GM03348 (cell line): ENCODE measurements at regions not wholly inside any gene's neighbourhood (a gene's known extent, or its start where the extent isn't known, plus 50 kb on each side); places are given as distances from the start of the nearest gene placed in this dataset.

Source experiments
- DNase-seq: peaks from one replicate; pipeline ENCODE4 v3.0.0; 2012; ENCODE audit warnings: low spot score

- no peak for DNase-seq
Observed at GRCh38 chr2:104447831-104448434, 406.0 kb upstream of the POU3F3 start.

DNA sequence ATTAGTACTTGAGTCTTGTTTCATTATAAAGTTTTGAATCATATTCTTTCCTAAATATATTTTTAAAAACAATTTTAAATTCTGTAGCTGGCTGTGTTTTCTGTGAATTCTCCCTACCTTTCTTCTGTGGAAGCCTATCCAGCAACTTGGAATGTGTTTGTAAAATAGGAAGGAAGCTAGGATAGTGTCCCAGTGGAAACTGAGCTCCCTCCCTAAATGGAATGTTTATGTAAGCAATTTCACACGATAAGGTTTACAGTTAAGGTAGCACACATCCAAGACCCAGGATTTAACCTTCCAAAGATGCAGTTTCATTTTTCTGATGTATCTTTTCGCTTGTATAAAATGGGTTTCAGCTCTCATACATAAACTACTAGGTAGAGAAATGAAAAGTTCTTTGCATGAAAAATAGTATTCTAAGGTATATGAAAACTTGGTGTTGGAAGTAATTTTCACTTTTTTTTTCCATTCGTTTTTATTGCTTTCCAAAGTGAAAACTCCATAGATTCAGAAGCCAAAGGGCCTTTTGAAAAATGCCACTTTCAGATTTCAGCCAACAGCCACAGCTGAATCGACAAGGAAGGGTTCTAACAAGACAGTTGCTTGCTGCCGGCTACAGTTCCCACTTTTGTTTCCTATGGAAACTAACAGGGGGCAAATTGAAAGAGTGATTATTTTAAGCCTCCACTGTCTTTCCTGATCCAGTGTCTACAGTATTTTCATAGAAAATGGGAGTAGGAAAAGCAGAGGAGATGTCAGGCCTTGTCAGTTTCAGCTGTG is 405.1 kb upstream of the POU3F3 start:
- no peak for DNase-seq

DNA sequence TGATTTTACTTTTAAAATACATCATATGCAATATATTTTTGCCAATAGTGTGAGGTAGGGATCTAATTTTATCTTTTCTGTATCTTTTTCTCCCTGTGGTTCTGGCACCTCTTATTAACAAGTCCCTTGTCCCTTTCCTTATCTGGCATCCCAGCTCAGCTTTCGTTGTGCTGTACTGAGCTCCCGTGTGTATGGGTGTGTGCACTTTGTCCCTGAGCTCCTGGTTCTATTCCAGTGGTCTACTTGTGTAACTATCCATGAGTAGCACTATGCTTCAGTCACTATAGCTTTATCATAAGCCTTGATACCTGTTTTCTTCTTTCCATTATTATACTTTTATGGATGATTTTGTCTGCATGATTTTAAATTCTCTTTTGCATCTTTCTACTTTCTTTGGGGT is 401.4 kb upstream of the POU3F3 start:
- no peak for DNase-seq

DNA sequence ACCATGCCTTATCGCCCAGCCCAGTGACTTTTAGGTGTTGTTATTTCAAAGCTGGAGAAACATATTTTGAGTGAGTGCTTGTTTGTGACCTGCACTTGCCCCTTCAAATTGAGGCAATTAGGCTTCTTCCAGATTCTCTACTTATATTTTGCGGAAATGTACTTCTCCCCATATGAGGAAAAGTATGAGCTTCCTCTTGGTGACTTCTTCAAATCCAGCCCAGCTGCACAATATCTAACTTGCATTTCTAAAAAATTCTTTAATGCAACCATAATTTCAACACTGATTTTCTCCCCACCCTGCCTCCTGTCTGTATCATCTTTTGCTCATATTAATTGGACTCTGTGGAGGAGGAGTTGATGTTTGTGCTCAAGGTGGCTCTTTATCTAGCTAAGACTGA is 391.2 kb upstream of the POU3F3 start:
- DNase-seq: no peak

- no peak for DNase-seq
Observed at GRCh38 chr2:104465981-104466380, 387.9 kb upstream of the POU3F3 start.

DNA sequence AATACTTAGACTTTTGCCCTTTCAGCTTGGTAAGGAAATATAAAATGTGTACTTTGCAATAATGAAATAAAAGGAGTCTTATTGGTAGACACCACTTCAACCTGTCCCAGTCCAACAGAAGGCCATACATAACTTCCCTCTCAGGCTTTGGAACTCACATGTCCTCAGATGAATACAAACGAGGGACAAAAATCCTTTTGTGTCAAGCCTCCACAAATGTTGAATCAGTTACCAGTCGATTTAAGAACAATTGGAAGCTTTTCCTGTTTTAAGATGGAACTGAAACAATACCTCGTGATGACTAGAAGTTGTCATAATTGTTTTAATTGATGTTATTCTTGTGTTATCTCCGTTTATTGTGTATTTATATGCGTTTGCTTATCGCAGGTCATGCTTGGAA is 385.1 kb upstream of the POU3F3 start:
- DNase-seq: no peak

DNA sequence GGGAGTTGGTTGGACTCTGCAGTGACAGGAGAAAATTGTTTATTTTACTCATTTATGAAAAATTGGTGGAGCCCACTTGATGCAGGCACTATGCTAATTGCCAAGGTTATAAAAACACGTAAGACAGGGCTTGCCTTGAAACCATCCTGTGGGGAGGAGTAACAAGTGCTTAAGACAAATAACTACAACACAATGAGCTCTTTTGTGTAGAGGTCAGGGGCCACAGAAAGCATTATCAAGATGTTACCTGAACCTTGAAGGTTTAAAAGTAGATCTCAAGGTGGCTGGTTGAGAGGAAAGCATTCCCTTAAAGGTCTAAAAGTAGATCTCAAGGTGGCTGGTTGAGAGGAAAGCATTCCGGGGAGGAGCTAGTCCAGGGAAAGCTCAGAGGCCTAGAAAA is 381.8 kb upstream of the POU3F3 start:
- no peak for DNase-seq

DNA sequence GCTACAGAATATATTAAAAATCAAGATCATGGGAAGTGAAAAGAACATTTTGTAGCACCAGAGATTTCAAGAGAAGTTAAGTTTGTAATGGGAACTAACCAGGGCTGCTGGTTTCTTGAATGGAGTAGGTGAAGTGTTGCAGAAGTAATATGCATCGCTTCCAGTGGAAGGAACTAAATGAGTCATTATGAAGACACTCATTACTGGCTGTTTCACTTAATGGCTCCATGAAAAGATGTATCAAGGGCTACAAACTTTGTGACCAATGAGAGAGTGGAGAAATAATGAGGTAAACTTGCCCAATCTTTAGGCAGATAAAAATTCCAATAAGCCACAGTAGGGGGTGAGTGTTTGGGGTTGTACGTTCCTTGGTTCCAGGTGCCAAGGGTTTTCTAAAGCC is 380.4 kb upstream of the POU3F3 start:
- no peak for DNase-seq

DNA sequence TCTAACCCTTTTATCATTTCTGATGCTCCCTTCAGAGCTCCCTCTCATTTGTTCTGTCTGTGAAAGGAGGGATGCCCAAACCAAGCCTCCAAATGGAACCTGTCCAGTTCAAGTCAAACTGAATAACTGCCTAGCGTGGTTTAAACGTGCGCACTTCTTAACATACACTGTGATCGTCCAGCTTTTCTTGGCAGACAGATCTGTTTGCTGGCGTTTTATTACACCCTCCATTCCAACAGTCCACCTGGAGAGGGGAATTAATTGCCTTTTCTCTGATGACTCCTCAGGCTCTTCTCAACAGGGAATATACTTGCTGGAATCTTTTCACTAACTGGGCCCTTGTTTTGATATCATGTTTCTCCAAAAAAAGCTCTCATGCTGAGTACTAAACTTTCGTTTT is 379.2 kb upstream of the POU3F3 start:
- DNase-seq: no peak

- no peak for DNase-seq
Observed at GRCh38 chr2:104476075-104476474, 377.8 kb upstream of the POU3F3 start.

DNA sequence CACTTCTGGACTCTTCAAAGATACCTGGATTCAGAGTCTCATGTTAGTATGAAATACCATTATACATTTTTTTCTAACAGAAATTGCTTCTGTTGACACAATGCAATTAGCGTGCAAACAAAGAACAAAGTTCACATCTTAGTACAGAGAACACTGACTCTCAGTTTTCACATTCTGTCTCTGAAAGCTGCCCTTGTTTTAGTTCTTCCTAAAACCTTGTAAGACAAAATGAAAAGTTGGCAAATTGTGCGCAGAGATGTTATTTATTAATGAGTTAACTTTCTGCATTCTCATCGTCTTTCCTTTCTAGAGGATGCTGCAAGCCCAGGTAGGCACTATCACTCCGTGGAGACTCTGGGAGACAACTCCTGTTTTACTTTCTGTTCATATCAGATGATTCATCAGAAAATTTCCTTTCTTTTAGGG is 377.3 kb upstream of the POU3F3 start:
- DNase-seq: no peak

DNA sequence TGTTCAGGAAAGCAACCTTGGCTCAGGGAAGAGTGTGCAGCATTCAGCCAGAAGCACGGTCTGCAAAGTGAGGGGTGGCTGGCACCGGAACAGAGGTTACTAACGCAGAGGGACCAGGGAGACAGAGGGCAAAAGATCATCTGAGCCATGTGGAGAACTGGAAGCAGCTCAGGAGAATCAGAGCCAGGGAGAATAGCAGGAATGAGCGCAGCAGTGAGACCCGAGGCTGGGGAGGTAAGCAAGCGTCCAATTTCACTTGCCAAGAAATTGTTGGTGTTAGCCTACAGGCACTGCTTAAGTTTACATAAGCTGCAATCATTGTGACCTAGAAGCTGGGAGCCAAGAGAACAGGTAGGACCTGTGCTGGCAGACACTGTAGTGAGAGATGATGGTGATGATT is 372.6 kb upstream of the POU3F3 start:
- no peak for DNase-seq

- no peak for DNase-seq
Observed at GRCh38 chr2:104487366-104487765, 366.5 kb upstream of the POU3F3 start.

GRCh38 chr2:104493698-104494097 is 360.2 kb upstream of the POU3F3 start:
- no peak for DNase-seq

DNA sequence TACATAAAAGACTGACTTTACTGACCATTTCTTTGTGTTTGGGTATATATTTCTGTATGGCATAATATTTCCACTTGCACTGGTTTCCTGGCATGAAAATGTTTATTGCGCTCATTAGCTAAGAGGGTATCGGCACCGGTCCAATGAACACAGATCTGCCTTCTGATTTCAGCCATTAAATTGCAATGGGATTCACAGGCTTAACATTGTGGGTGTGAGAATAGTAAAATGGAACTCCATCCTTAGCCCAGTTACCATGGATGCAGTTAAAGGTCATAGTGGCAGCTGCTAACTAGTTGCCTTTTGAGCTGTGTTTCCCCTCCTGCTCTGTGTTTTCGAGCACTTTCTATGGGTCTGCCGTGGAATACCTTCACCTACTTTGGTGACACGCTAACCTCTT is 352.6 kb upstream of the POU3F3 start:
- DNase-seq: no peak

GRCh38 chr2:104501929-104502328 is 352.0 kb upstream of the POU3F3 start:
- no peak for DNase-seq

- no peak for DNase-seq
Observed at GRCh38 chr2:104502901-104503300, 351.0 kb upstream of the POU3F3 start.

GRCh38 chr2:104504331-104505073 is 349.4 kb upstream of the POU3F3 start:
- DNase-seq: no peak

DNA sequence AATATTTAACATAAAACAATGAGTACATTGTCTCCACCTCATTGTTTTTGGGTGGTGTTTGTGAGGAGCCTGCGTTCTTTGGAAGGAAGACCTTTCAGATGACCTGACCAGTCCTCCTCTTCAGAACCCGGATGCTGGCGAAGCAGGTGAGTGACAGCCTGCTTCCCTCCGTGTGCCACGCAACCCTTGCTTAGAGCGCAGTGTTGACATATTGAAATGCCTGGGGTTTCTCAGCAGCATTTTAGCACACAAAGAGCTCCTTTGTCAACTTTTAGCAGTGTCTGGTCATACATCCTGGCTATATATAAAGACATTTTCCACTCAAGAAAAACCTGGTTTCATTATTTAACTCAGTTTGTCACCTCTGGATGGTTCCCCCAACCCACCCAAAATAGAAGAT is 335.7 kb upstream of the POU3F3 start:
- no peak for DNase-seq

DNA sequence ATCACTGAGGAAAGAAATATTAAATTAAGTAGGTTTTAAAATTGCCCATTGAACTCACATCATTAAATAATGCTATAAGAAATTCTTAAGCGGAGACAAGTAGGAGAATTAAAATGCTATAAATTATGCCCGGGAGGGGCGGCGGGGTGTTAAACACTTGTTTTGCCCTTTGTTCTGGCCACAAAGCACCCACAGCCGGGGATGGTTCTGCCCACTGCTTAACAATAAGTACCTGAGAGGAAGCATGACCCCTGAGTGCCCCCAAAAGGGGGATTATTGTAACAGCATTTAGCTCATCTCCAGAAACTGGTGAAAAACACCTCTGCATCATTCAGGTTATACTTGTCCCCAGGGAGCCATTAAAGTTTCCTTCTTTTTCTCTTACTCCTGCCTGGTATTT is 332.7 kb upstream of the POU3F3 start:
- DNase-seq: no peak

DNA sequence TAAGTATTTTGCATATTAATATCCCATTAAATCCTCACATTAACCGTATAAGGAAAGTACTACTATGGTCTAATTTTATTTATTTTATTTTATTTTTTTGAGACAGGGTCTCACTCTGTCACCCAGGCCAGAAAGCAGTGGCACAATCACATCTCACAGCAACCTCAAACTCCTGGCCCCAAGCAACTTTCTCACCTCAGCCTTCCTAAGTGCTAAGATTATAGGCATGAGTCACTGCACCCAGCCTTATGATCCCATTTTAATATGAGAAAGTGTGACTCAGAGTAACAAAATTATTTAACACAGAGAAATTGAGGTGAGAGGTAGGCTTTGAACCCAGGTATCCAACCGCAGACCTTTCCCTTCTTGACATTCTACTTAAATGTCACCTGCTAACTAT is 330.0 kb upstream of the POU3F3 start:
- no peak for DNase-seq

GRCh38 chr2:104528101-104528500 is 325.8 kb upstream of the POU3F3 start:
- no peak for DNase-seq

GRCh38 chr2:104531122-104531521 is 322.8 kb upstream of the POU3F3 start:
- DNase-seq: no peak
